Mesenchymal stem cell (in vitro differentiated cells and primary cell): ENCODE measurements at regions not wholly inside any gene's neighbourhood (a gene's known extent, or its start where the extent isn't known, plus 50 kb on each side); places are given as distances from the start of the nearest gene placed in this dataset.

Source experiments
- DNase-seq: peaks from one replicate; pipeline ENCODE4 v3.0.0-alpha.2; 2013
- H2AFZ ChIP-seq: one replicate; pipeline ENCODE4 v1.6.1; 2013; ENCODE audit warnings: low read depth, mild to moderate bottlenecking, control low read depth, inconsistent platforms, low read length, moderate library complexity
- H2AK5ac ChIP-seq: 2 replicates; pipeline ENCODE4 v1.6.1; 2013; ENCODE audit warnings: low read length, moderate library complexity, mild to moderate bottlenecking, inconsistent platforms; ENCODE audit not compliant: severe bottlenecking
- H2BK120ac ChIP-seq: one replicate; pipeline ENCODE4 v1.6.1; 2013; ENCODE audit warnings: low read depth, mild to moderate bottlenecking, inconsistent platforms, low read length, moderate library complexity
- H2BK12ac ChIP-seq, 2 experiments: one replicate each; pipeline ENCODE4 v1.6.1; 2013; ENCODE audit warnings: inconsistent platforms in 2 of 2, low read length in 2 of 2, mild to moderate bottlenecking in 2 of 2, moderate library complexity in 2 of 2, control low read depth in 1 of 2
- H2BK15ac ChIP-seq: one replicate; pipeline ENCODE4 v1.6.1; 2013; ENCODE audit warnings: mild to moderate bottlenecking, low read depth, inconsistent platforms; ENCODE audit not compliant: poor library complexity, severe bottlenecking
- H2BK5ac ChIP-seq: 2 replicates; pipeline ENCODE4 v1.6.1; 2013; ENCODE audit warnings: low read depth, mild to moderate bottlenecking, low read length, control low read depth, inconsistent platforms; ENCODE audit not compliant: poor library complexity, severe bottlenecking
- H3K14ac ChIP-seq, 2 experiments: one replicate each; pipeline ENCODE4 v1.6.1; 2013; ENCODE audit warnings: inconsistent platforms in 2 of 2, low read length in 2 of 2, control low read depth in 1 of 2, mild to moderate bottlenecking in 1 of 2, moderate library complexity in 1 of 2
- H3K18ac ChIP-seq, 2 experiments: one replicate each; pipeline ENCODE4 v1.6.1; 2013; ENCODE audit warnings: inconsistent platforms in 2 of 2, low read length in 2 of 2, control low read depth in 1 of 2, low read depth in 1 of 2, mild to moderate bottlenecking in 1 of 2
- H3K23ac ChIP-seq, 2 experiments: one replicate each; pipeline ENCODE4 v1.6.1; 2013; ENCODE audit warnings: inconsistent platforms in 2 of 2, low read length in 2 of 2, mild to moderate bottlenecking in 2 of 2, moderate library complexity in 2 of 2, control low read depth in 1 of 2
- H3K27ac ChIP-seq: 2 replicates; pipeline ENCODE4 v1.5.1; 2013; ENCODE audit warnings: mild to moderate bottlenecking, moderate library complexity, low read length, control low read depth, inconsistent platforms; ENCODE audit not compliant: poor library complexity, severe bottlenecking
- H3K27me3 ChIP-seq, 2 experiments: 2 replicates each; pipeline versions ENCODE4 v1.6.1 to v1.7.0; 2013; ENCODE audit warnings: low read length in 2 of 2, mild to moderate bottlenecking in 2 of 2, moderate library complexity in 2 of 2, control low read depth in 1 of 2, inconsistent platforms in 1 of 2; ENCODE audit not compliant: control insufficient read depth in 1 of 2, insufficient read depth in 1 of 2
- H3K36me3 ChIP-seq, 2 experiments: 2 replicates each; pipeline versions ENCODE4 v1.6.1 to v1.7.0; 2013; ENCODE audit warnings: low read length in 2 of 2, control low read depth in 1 of 2, inconsistent platforms in 1 of 2, low read depth in 1 of 2, mild to moderate bottlenecking in 1 of 2; ENCODE audit not compliant: insufficient read depth in 2 of 2, control insufficient read depth in 1 of 2
- H3K4ac ChIP-seq, 2 experiments: one replicate each; pipeline ENCODE4 v1.6.1; 2013; ENCODE audit warnings: inconsistent platforms in 2 of 2, low read length in 2 of 2, mild to moderate bottlenecking in 2 of 2, moderate library complexity in 2 of 2, control low read depth in 1 of 2, low read depth in 1 of 2
- H3K4me1 ChIP-seq: 2 replicates; pipeline ENCODE4 v1.6.1; 2013; ENCODE audit warnings: low read depth, low read length, control low read depth; ENCODE audit not compliant: control insufficient read depth, insufficient read depth
- H3K4me2 ChIP-seq: 2 replicates; pipeline ENCODE4 v1.6.1; 2013; ENCODE audit warnings: low read length, mild to moderate bottlenecking, inconsistent platforms; ENCODE audit not compliant: poor library complexity, severe bottlenecking
- H3K4me3 ChIP-seq, 2 experiments: 2 replicates each; pipeline versions ENCODE4 v1.5.1 to v1.7.0; 2013; ENCODE audit warnings: low read length in 2 of 2, mild to moderate bottlenecking in 2 of 2, control low read depth in 1 of 2, low read depth in 1 of 2; ENCODE audit not compliant: insufficient read depth in 1 of 2
- H3K79me1 ChIP-seq: replicated peaks from 2 replicates; pipeline ENCODE4 v1.6.1; 2013; ENCODE audit warnings: mild to moderate bottlenecking, control low read depth, low read length, inconsistent platforms; ENCODE audit not compliant: poor library complexity, severe bottlenecking
- H3K9ac ChIP-seq: 2 replicates; pipeline ENCODE4 v1.7.0; 2013; ENCODE audit warnings: mild to moderate bottlenecking, low read length, moderate library complexity
- H3K9me3 ChIP-seq: 2 replicates; pipeline ENCODE4 v1.7.0; 2013; ENCODE audit warnings: mild to moderate bottlenecking, low read length; ENCODE audit not compliant: control insufficient read depth
- H4K8ac ChIP-seq: one replicate; pipeline ENCODE4 v1.6.1; 2013; ENCODE audit warnings: inconsistent platforms, mild to moderate bottlenecking, low read length, moderate library complexity
- H4K91ac ChIP-seq: one replicate; pipeline ENCODE4 v1.6.1; 2013; ENCODE audit warnings: mild to moderate bottlenecking, low read length, inconsistent platforms
- WGBS: methylation state at CpG from one replicate; pipeline ENCODE4 v1.1.7; 2013; ENCODE audit warnings: mixed read lengths; 5-methylcytosine and 5-hydroxymethylcytosine counted together

DNA sequence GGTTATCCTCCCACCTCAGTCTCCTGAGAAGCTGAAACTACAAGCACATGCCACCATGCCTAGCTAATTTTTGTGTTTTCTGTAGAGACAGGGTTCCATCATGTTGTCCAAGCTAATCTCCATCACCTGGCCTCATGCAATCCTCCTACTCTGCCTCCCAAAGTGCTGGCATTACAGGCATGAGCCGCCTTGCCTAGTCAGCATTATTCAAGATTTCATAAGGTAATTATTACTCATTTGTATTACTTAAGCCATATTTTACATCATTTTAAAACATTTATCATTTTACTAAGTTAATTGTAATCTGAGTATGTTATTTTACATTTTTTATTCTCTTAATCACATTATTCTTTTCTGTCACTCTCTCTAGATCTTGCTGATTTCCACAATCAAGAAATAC is 1575.6 kb downstream of the NCAM2 start:
- no CpG with 5 or more reads among the region's 1 CpG for WGBS
- no peak overlapping the region for H2BK15ac ChIP-seq

DNA sequence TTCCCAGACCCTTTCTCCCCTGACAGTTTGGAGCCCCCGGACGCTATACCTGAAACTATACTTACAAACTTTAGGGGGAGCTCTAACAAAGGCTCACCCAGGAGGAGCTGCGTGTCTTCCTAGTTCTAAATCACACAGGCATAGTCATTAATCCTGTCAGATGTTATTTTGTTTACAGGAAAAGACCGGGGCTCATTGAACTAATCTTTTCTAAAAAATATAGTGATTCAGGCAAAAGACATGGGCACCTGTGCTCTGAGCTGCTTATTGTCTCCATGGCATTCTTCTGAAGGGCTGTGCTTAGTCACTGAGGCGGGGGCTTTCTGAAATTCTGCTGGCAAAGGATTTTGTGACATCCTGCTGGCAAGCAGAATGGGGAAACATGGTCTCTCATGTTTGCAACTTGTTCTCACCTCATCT is 1577.0 kb downstream of the NCAM2 start:
- H3K18ac ChIP-seq: no peak overlapping the region
- no peak overlapping the region for H3K4ac ChIP-seq
- H2BK5ac ChIP-seq: no peak overlapping the region
- no peak overlapping the region for H2AFZ ChIP-seq
- no peak for DNase-seq
- no peak overlapping the region for H3K4me3 ChIP-seq
- H2BK120ac ChIP-seq: no peak overlapping the region
- H3K23ac ChIP-seq: no peak overlapping the region
- no peak overlapping the region for H3K9ac ChIP-seq
- no peaks in the 10 kb centered on the region for H3K4me1 ChIP-seq
- peaks cover 3% of the 10 kb centered on the region for H3K9me3 ChIP-seq
- no peak overlapping the region for H3K14ac ChIP-seq
- no peak overlapping the region for H2BK12ac ChIP-seq
- H2AK5ac ChIP-seq: no peak overlapping the region
- no peak overlapping the region for H4K91ac ChIP-seq
- H3K79me1 ChIP-seq: no peaks in the 10 kb centered on the region
- no peak overlapping the region for H2BK15ac ChIP-seq
- no peaks in the 10 kb centered on the region for H3K27me3 ChIP-seq
- no peak overlapping the region for H3K27ac ChIP-seq
- no peak overlapping the region for H4K8ac ChIP-seq
- H3K36me3 ChIP-seq: no peaks in the 10 kb centered on the region
- no peak overlapping the region for H3K4me2 ChIP-seq
- WGBS: 6% methylated on average over 4 of the region's 5 CpGs

More for the DNA sequence above, 1575.6 kb downstream of the NCAM2 start:
- no peak overlapping the region for H3K14ac ChIP-seq
- no peak overlapping the region for H3K4me2 ChIP-seq
- H3K4ac ChIP-seq: no peak overlapping the region
- H3K18ac ChIP-seq: no peak overlapping the region
- H3K4me3 ChIP-seq: no peak overlapping the region
- no peak for DNase-seq
- no peak overlapping the region for H2AFZ ChIP-seq
- H3K4me1 ChIP-seq: no peaks in the 10 kb centered on the region
- no peak overlapping the region for H3K9ac ChIP-seq
- H3K79me1 ChIP-seq: no peaks in the 10 kb centered on the region
- no peaks in the 10 kb centered on the region for H3K27me3 ChIP-seq
- H3K9me3 ChIP-seq: peaks cover 3% of the 10 kb centered on the region
- H3K36me3 ChIP-seq: no peaks in the 10 kb centered on the region
- no peak overlapping the region for H2BK120ac ChIP-seq
- H3K23ac ChIP-seq: no peak overlapping the region
- H2BK12ac ChIP-seq: no peak overlapping the region
- H2AK5ac ChIP-seq: no peak overlapping the region
- no peak overlapping the region for H4K8ac ChIP-seq
- H2BK5ac ChIP-seq: no peak overlapping the region
- no peak overlapping the region for H4K91ac ChIP-seq
- no peak overlapping the region for H3K27ac ChIP-seq

GRCh38 chr21:22579741-22580140 is 1581.5 kb downstream of the NCAM2 start:
- no peak overlapping the region for H3K18ac ChIP-seq

GRCh38 chr21:22582026-22582425 is 1583.8 kb downstream of the NCAM2 start:
- no peak overlapping the region for H2BK5ac ChIP-seq
- 48% methylated on average over 1 of the region's 2 CpGs for WGBS

More at GRCh38 chr21:22579741-22580140, 1581.5 kb downstream of the NCAM2 start:
- no peak overlapping the region for H4K8ac ChIP-seq
- no peak overlapping the region for H3K4ac ChIP-seq
- no peak overlapping the region for H2BK5ac ChIP-seq
- no peaks in the 10 kb centered on the region for H3K36me3 ChIP-seq
- H2BK15ac ChIP-seq: no peak overlapping the region
- no peak overlapping the region for H3K14ac ChIP-seq
- H2BK120ac ChIP-seq: no peak overlapping the region
- DNase-seq: no peak
- H3K4me2 ChIP-seq: no peak overlapping the region
- no peaks in the 10 kb centered on the region for H3K79me1 ChIP-seq
- no peak overlapping the region for H2BK12ac ChIP-seq
- no peak overlapping the region for H3K9ac ChIP-seq
- no peak overlapping the region for H3K23ac ChIP-seq
- peaks cover 3% of the 10 kb centered on the region for H3K9me3 ChIP-seq
- H3K27me3 ChIP-seq: no peaks in the 10 kb centered on the region
- no peak overlapping the region for H3K27ac ChIP-seq
- no peak overlapping the region for H4K91ac ChIP-seq
- H3K4me3 ChIP-seq: no peak overlapping the region
- no peaks in the 10 kb centered on the region for H3K4me1 ChIP-seq
- no peak overlapping the region for H2AFZ ChIP-seq
- no peak overlapping the region for H2AK5ac ChIP-seq

More at GRCh38 chr21:22582026-22582425, 1583.8 kb downstream of the NCAM2 start:
- peaks cover 6% of the 10 kb centered on the region for H3K9me3 ChIP-seq
- no peaks in the 10 kb centered on the region for H3K79me1 ChIP-seq
- no peak overlapping the region for H2AK5ac ChIP-seq
- H3K18ac ChIP-seq: no peak overlapping the region
- no peak overlapping the region for H3K4me3 ChIP-seq
- H4K91ac ChIP-seq: no peak overlapping the region
- no peak overlapping the region for H3K14ac ChIP-seq
- H3K36me3 ChIP-seq: no peaks in the 10 kb centered on the region
- no peak overlapping the region for H4K8ac ChIP-seq
- H3K27ac ChIP-seq: no peak overlapping the region
- no peak overlapping the region for H2AFZ ChIP-seq
- no peak overlapping the region for H3K23ac ChIP-seq
- no peak overlapping the region for H3K9ac ChIP-seq
- no peak overlapping the region for H2BK15ac ChIP-seq
- H3K4me2 ChIP-seq: no peak overlapping the region
- no peak overlapping the region for H3K4ac ChIP-seq
- DNase-seq: no peak
- no peak overlapping the region for H2BK12ac ChIP-seq
- H3K4me1 ChIP-seq: no peaks in the 10 kb centered on the region
- H3K27me3 ChIP-seq: no peaks in the 10 kb centered on the region
- H2BK120ac ChIP-seq: no peak overlapping the region
